ENCODE measurements at regions not wholly inside any gene's neighbourhood (a gene's known extent, or its start where the extent isn't known, plus 50 kb on each side); places are given as distances from the start of the nearest gene placed in this dataset.

DNA sequence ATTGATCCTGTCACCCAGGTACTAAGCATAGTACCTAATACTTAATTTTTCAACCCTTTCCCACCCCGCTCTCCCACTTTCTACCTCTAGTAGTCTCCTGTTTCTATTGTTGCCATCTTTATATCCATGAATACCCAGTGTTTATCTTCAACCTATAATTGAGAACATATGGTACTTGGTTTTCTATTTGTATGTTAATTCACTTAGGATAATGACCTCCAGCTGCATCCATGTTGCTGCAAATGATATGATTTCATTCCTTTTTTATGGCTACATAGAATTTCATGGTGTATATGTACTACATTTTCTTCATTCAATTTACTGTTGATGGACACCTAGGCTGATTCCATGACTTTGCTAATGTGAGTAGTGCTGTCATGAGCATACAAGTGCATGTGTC is 547.3 kb upstream of the NOVA1 start:
- TF ChIP-seq EZH2 (IDR thresholded peaks at IDR 0.05) (no peak), POLR2AphosphoS5 (IDR thresholded peaks at IDR 0.05; ENCODE audit: borderline replicate concordance, low read depth, low read length) (no peak)
